H9 (cell line): ENCODE measurements at regions not wholly inside any gene's neighbourhood (a gene's known extent, or its start where the extent isn't known, plus 50 kb on each side); places are given as distances from the start of the nearest gene placed in this dataset.

ENCODE experiments used
- DNase-seq: peaks from one replicate; pipeline ENCODE4 v3.0.0-alpha.2; 2017
- H2AFZ ChIP-seq: one replicate; pipeline ENCODE4 v1.6.1; 2013; ENCODE audit warnings: mild to moderate bottlenecking, low read length, control low read depth, moderate library complexity
- H2AK5ac ChIP-seq: 2 replicates; pipeline ENCODE4 v1.6.1; 2013; ENCODE audit warnings: low read length, control low read depth, mixed read lengths; ENCODE audit not compliant: insufficient read length
- H2BK120ac ChIP-seq: one replicate; pipeline ENCODE4 v1.6.1; 2013; ENCODE audit warnings: low read depth, mild to moderate bottlenecking, low read length, control low read depth, inconsistent platforms; ENCODE audit not compliant: poor library complexity, severe bottlenecking
- H2BK12ac ChIP-seq: 2 replicates; pipeline ENCODE4 v1.6.1; 2013; ENCODE audit warnings: low read length, control low read depth, mixed read lengths, low read depth; ENCODE audit not compliant: insufficient read length
- H2BK15ac ChIP-seq: 2 replicates; pipeline ENCODE4 v1.6.1; 2013; ENCODE audit warnings: low read depth, low read length, control low read depth
- H2BK20ac ChIP-seq: one replicate; pipeline ENCODE4 v1.6.1; 2013; ENCODE audit warnings: low read depth, mild to moderate bottlenecking, low read length, control low read depth, inconsistent platforms; ENCODE audit not compliant: poor library complexity, severe bottlenecking
- H2BK5ac ChIP-seq: 2 replicates; pipeline ENCODE4 v1.6.1; 2013; ENCODE audit warnings: low read length, control low read depth, mixed read lengths; ENCODE audit not compliant: insufficient read length
- H3K14ac ChIP-seq: 2 replicates; pipeline ENCODE4 v1.6.1; 2013; ENCODE audit warnings: low read length, control low read depth; ENCODE audit not compliant: insufficient read depth
- H3K18ac ChIP-seq: 2 replicates; pipeline ENCODE4 v1.6.1; 2013; ENCODE audit warnings: low read depth, mild to moderate bottlenecking, mixed read lengths, low read length, control low read depth; ENCODE audit not compliant: insufficient read length
- H3K23ac ChIP-seq: 2 replicates; pipeline ENCODE4 v1.6.1; 2013; ENCODE audit warnings: low read length, control low read depth, mixed read lengths, low read depth; ENCODE audit not compliant: insufficient read length
- H3K23me2 ChIP-seq: 2 replicates; pipeline ENCODE4 v1.6.1; 2013; ENCODE audit warnings: low read depth, mild to moderate bottlenecking, mixed read lengths, low read length, control low read depth; ENCODE audit not compliant: insufficient read length, poor library complexity, severe bottlenecking
- H3K27ac ChIP-seq: 2 replicates; pipeline ENCODE4 v1.5.1; 2013; ENCODE audit warnings: low read length, control low read depth, mixed read lengths, low read depth; ENCODE audit not compliant: insufficient read length
- H3K27me3 ChIP-seq: 2 replicates; pipeline ENCODE4 v1.6.1; 2013; ENCODE audit warnings: low read length, control low read depth, inconsistent platforms; ENCODE audit not compliant: insufficient read depth
- H3K4ac ChIP-seq: 2 replicates; pipeline ENCODE4 v1.6.1; 2013; ENCODE audit warnings: low read depth, mild to moderate bottlenecking, control low read depth, inconsistent platforms, low read length, moderate library complexity
- H3K4me1 ChIP-seq: 2 replicates; pipeline ENCODE4 v1.6.1; 2013; ENCODE audit warnings: low read length, control low read depth, inconsistent platforms; ENCODE audit not compliant: insufficient read depth
- H3K4me2 ChIP-seq: 2 replicates; pipeline ENCODE4 v1.6.1; 2013; ENCODE audit warnings: low read length, control low read depth, mixed read lengths; ENCODE audit not compliant: insufficient read length, insufficient read depth
- H3K56ac ChIP-seq: 2 replicates; pipeline ENCODE4 v1.6.1; 2013; ENCODE audit warnings: low read depth, mild to moderate bottlenecking, mixed read lengths, low read length, control low read depth; ENCODE audit not compliant: insufficient read length
- H3K79me1 ChIP-seq: 2 replicates; pipeline ENCODE4 v1.6.1; 2013; ENCODE audit warnings: low read depth, mild to moderate bottlenecking, moderate library complexity, low read length, control low read depth, inconsistent platforms; ENCODE audit not compliant: insufficient read depth, poor library complexity, severe bottlenecking
- H3K79me2 ChIP-seq: 2 replicates; pipeline ENCODE4 v1.6.1; 2013; ENCODE audit warnings: low read length, control low read depth, inconsistent platforms; ENCODE audit not compliant: insufficient read depth
- H3K9ac ChIP-seq: 2 replicates; pipeline ENCODE4 v1.6.1; 2013; ENCODE audit warnings: low read length, control low read depth, mixed read lengths; ENCODE audit not compliant: insufficient read length; ENCODE audit errors: extremely low read depth
- H3K9me3 ChIP-seq: one replicate; pipeline ENCODE4 v1.6.1; 2013; ENCODE audit warnings: low read depth, low read length, inconsistent platforms; ENCODE audit not compliant: control insufficient read depth
- H3T11ph ChIP-seq: one replicate; pipeline ENCODE4 v1.6.1; 2013; ENCODE audit warnings: mild to moderate bottlenecking, low read length, control low read depth, inconsistent platforms
- H4K20me1 ChIP-seq: one replicate; pipeline ENCODE4 v1.6.1; 2013; ENCODE audit not compliant: control insufficient read depth, insufficient read length, insufficient read depth
- H4K5ac ChIP-seq: 2 replicates; pipeline ENCODE4 v1.6.1; 2013; ENCODE audit warnings: low read depth, mild to moderate bottlenecking, mixed read lengths, low read length, control low read depth; ENCODE audit not compliant: insufficient read length
- H4K8ac ChIP-seq: replicated peaks from 2 replicates; pipeline ENCODE4 v1.6.1; 2013; ENCODE audit warnings: low read length, control low read depth, mixed read lengths, low read depth; ENCODE audit not compliant: insufficient read length
- H4K91ac ChIP-seq: 2 replicates; pipeline ENCODE4 v1.6.1; 2013; ENCODE audit warnings: low read depth, mild to moderate bottlenecking, moderate library complexity, mixed read lengths, low read length, control low read depth; ENCODE audit not compliant: insufficient read length
- H3K27ac Mint-ChIP-seq, 3 experiments: 2 replicates in 2 of 3; 3 replicates in 1 of 3; pipeline ENCODE4 v1.8.0; 2020 to 2021; ENCODE audit warnings: mixed read lengths in 3 of 3, mild to moderate bottlenecking in 1 of 3, moderate library complexity in 1 of 3
- H3K27me3 Mint-ChIP-seq: 2 replicates; pipeline ENCODE4 v1.8.0; 2021; ENCODE audit warnings: low read depth, mild to moderate bottlenecking, moderate library complexity, mixed read lengths
- H3K36me3 Mint-ChIP-seq, 3 experiments: 2 replicates in 2 of 3; 3 replicates in 1 of 3; pipeline ENCODE4 v1.8.0; 2020 to 2021; ENCODE audit warnings: low read depth in 3 of 3, mixed read lengths in 3 of 3; ENCODE audit not compliant: insufficient read depth in 1 of 3
- H3K4me1 Mint-ChIP-seq, 2 experiments: 2 replicates each; pipeline ENCODE4 v1.8.0; 2020; ENCODE audit warnings: mixed read lengths in 2 of 2
- H3K4me3 Mint-ChIP-seq, 2 experiments: 2 replicates in 1 of 2; 3 replicates in 1 of 2; pipeline ENCODE4 v1.8.0; 2020 to 2021; ENCODE audit warnings: mild to moderate bottlenecking in 2 of 2, mixed read lengths in 2 of 2, moderate library complexity in 1 of 2
- H3K9me3 Mint-ChIP-seq, 2 experiments: 2 replicates in 1 of 2; 3 replicates in 1 of 2; pipeline ENCODE4 v1.8.0; 2020; ENCODE audit warnings: mild to moderate bottlenecking in 2 of 2, mixed read lengths in 2 of 2, moderate library complexity in 1 of 2
- WGBS: extraction: QIAGEN DNeasy Blood & Tissue Kit; methylation state at CpG from one replicate; pipeline ENCODE4 v1.1.7; 2013; ENCODE audit warnings: missing lambda C conversion rate, low lambda C conversion rate, mixed read lengths; ENCODE audit not compliant: insufficient read length; ENCODE audit errors: extremely low coverage; 5-methylcytosine and 5-hydroxymethylcytosine counted together
- TF ChIP-seq, protein P1 (sequence below): fragments of 200-600 bp; sonication (generic); conservative IDR thresholded peaks from 3 replicates; pipeline ENCODE4 v1.8.0; 2021; ENCODE audit warnings: antibody characterized with exemption, mild to moderate bottlenecking

DNA sequence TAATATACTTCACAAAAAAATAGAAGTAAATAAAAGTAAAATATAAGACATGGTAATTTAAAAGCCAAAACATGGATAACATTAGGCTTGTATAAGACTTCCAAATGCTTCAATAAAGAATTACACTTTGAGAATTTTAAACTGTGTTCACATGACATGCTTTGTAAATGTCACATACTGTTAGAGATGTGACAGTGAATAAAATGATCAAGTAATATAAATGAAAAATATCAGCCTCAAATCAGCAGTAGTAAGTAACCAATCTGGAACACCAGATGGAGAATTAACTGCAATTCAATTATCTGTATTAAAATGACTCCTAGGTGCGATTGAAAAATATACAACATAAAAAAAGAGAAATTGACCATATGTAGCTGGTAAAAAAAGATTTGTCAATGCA lies 1260.8 kb downstream of the BRINP3 start:
- no peak overlapping the region for H2BK20ac ChIP-seq
- no CpG with 5 or more reads among the region's 1 CpG for WGBS
- no peaks in the 10 kb centered on the region for H3K9me3 Mint-ChIP-seq
- no peak overlapping the region for H3K23ac ChIP-seq
- 0 out of 4 replicates have a peak, but pooled peaks cover 0 to 2% of the 10 kb centered on the region in 2 experiments for H3K4me1 Mint-ChIP-seq
- no peaks in the 10 kb centered on the region for H3K4me1 ChIP-seq
- no peak overlapping the region for H4K91ac ChIP-seq
- no peak overlapping the region for H3K4ac ChIP-seq
- no peaks in the 10 kb centered on the region for H3K23me2 ChIP-seq
- H2BK15ac ChIP-seq, result no peak overlapping the region
- H3T11ph ChIP-seq, result no peak overlapping the region
- H3K79me1 ChIP-seq, result no peaks in the 10 kb centered on the region
- no peak overlapping the region for H3K4me2 ChIP-seq
- no peak overlapping the region for H3K18ac ChIP-seq
- no peak overlapping the region for H3K27ac ChIP-seq
- TF ChIP-seq, protein P1, sequence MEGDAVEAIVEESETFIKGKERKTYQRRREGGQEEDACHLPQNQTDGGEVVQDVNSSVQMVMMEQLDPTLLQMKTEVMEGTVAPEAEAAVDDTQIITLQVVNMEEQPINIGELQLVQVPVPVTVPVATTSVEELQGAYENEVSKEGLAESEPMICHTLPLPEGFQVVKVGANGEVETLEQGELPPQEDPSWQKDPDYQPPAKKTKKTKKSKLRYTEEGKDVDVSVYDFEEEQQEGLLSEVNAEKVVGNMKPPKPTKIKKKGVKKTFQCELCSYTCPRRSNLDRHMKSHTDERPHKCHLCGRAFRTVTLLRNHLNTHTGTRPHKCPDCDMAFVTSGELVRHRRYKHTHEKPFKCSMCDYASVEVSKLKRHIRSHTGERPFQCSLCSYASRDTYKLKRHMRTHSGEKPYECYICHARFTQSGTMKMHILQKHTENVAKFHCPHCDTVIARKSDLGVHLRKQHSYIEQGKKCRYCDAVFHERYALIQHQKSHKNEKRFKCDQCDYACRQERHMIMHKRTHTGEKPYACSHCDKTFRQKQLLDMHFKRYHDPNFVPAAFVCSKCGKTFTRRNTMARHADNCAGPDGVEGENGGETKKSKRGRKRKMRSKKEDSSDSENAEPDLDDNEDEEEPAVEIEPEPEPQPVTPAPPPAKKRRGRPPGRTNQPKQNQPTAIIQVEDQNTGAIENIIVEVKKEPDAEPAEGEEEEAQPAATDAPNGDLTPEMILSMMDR, result no peak
- no peak overlapping the region for H3K27ac Mint-ChIP-seq
- H3K9ac ChIP-seq, result no peak overlapping the region
- H3K14ac ChIP-seq, result no peak overlapping the region
- no peak overlapping the region for H2BK120ac ChIP-seq
- no peak overlapping the region for H2AK5ac ChIP-seq
- no peaks in the 10 kb centered on the region for H3K9me3 ChIP-seq
- no peaks in the 10 kb centered on the region for H3K79me2 ChIP-seq
- H2AFZ ChIP-seq, result no peak overlapping the region
- H3K27me3 Mint-ChIP-seq, result no peaks in the 10 kb centered on the region; the same call in 1 of the 2 replicates
- no peak overlapping the region for H4K5ac ChIP-seq
- no peak overlapping the region for H2BK5ac ChIP-seq
- no peak overlapping the region for H2BK12ac ChIP-seq
- no peak overlapping the region for H3K56ac ChIP-seq
- H3K36me3 Mint-ChIP-seq, result no peaks in the 10 kb centered on the region
- DNase-seq, result no peak
- no peaks in the 10 kb centered on the region for H4K20me1 ChIP-seq
- no peaks in the 10 kb centered on the region for H3K27me3 ChIP-seq
- H3K4me3 Mint-ChIP-seq, result no peak overlapping the region
- H4K8ac ChIP-seq, result no peak overlapping the region
